Stimulated activated CD4-positive, alpha-beta T cell treated with anti-CD3 and anti-CD28 coated beads, Interleukin-12 subunit alpha, Interleukin-12 subunit beta, amount 100 ng/mL, for 4 hours (primary cell): ENCODE measurements at regions not wholly inside any gene's neighbourhood (a gene's known extent, or its start where the extent isn't known, plus 50 kb on each side); places are given as distances from the start of the nearest gene placed in this dataset.
"Not testable (repeated sequence)": the region's sequence is repeated elsewhere in the genome, so short reads cannot be mapped to it uniquely, and the experiment has no call there.

Source experiments
- DNase-seq: peaks from one replicate; pipeline ENCODE4 v3.0.0-alpha.2; 2020

DNA sequence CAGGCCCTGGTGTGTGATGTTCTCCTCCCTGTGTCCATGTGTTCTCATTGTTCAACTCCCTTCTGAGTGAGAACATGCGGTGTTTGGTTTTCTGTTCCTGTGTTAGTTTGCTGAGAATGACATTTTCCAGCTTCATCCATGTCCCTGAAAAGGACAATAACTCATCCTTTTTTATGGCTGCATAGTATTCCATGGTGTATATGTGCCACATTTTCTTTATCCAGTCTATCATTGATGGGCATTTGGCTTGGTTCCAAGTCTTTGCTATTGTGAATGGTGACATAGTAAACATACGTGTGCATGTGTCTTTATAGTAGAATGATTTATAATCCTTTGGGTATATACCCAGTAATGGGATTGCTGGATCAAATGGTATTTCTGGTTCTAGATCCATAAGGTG, 964.6 kb upstream of the CITED2 start:
- DNase-seq: not testable (repeated sequence)

DNA sequence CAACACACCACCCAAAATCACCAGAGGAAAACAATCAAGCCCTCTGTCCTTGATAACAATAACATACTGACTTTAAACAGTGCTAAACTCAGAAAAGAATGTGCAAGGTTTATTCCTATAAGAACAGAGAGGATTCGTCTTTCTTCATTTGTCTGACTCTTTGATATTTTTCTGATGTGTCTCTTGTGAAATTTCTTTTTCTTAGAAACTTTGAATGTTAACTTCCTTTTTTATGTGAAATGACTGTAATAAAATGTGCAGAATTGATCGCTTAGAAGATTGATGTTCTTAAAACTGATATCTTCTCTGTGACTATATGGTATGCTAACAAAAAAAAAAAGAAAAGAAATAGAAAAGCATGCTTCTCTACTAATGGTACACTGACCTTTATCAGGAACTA, 947.4 kb upstream of the CITED2 start:
- no peak for DNase-seq

DNA sequence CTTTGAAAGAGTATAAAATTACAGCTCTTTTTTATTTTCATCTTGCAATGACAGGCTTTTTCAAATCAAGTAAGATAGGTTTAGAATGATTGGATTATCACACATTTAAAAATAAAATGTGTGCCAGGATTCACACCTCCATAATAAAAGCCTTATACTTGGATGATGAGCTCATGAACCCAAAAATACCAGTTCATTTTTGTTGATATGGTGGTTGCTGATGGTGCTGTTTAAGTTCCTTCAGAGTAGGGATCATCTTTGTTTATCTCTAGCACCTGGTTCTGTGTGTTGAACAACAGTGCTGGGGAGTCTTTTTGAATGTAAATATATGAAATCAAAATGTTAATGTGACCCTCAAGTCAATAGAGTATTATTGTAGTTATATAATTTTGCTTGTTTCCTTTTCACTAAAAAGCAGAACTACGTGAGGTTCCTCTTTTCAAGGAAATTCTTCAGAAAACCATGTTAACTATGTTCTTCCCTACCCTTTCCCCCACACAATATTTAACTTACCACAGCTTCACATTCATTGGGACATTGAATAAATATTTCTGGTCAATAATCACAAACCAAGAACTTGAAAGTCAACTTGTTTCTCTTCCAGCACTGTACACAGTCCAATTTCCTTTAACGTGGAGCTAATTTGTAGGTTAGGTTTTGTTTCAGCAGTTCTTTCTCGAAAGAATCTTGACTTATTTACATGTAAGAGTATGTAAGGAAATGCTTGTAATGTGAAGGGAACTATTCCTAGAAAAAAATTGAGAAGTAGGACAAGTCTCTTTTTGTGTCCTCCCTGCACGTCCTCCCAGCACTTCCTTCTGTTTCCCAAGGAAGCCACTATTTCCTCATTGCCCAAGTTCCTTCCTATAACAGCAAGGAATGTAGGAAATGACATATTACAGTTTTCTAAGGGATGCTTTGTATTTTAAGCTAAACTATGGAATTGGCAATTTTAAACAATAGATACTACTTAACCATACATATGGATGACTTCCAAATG, 945.9 kb upstream of the CITED2 start:
- DNase-seq: no peak

DNA sequence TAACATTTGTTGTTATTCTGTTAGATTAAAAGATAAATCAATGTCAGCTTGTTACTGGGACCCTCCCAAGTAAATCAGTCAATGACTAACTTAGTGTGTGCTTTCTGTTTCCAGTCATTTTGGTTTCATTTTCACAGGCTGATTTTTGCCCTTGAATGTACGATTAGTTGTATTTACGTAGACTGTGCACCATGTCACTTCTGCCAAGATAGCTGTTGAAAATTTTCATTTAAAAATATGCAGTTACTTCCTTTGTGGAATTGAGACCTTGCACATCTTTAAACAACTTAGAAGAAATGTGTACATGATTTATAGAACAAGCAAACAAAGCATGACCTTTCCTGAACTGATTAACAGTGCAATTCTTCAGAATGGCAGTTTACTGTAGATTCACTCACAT, 944.8 kb upstream of the CITED2 start:
- no peak for DNase-seq

GRCh38 chr6:140318408-140318807, 944.0 kb upstream of the CITED2 start:
- DNase-seq: no peak

DNA sequence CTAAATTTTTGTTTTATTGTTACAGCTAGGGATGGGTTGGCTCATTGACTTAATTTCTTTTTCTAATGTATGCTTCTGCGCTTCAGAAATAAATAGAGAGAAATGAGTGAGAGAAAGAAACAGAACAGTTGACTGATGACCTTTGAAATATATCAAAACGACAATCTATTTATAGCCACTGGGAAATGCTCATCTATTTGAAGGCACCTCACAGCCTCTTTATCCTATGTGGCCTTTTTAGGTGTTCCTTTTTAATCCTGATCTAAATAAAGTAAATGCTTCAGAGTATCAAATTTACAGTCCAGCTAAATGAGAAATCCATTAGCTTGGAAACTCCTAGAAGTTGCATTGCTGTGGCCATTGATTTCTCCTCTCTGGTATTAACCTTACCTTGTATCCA, 943.5 kb upstream of the CITED2 start:
- no peak for DNase-seq

DNA sequence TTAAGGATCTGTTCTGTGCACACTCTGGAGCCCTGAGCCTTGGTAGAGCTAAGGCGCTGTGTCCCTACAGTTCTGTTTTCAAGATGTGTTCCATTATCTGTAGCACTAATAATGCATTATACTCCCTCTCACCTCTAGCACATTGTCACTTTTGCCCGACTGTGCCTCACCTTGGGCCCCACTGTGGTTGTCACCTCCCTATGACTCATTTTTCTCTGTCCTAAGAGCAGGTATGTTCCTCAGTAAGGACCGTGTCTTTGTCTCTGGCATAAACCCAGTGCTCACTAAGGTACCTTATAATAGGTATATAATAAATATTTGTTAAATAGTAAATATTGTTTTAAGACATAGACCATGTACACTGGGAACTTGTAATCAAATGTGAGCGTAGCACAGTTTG, 942.5 kb upstream of the CITED2 start:
- no peak for DNase-seq

GRCh38 chr6:140314682-140315081, 940.2 kb upstream of the CITED2 start:
- DNase-seq: no peak

DNA sequence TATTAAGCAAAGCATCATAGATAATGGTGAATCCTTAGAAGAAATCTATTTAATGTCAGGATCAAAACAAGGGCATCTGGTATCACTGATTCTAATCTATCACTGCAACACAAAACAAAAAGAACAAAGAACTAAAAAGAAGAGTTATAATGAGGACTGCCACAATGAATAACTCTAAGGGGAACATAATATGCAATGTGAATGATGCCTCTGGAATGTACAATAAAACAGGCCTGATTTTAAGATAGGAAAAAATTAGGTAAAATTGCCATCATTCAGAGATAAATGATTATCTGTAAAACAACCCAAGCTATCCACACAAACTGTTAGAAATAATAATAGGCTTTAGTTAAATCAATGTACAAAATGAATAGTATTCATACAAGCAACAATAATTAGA, 936.7 kb upstream of the CITED2 start:
- DNase-seq: no peak

DNA sequence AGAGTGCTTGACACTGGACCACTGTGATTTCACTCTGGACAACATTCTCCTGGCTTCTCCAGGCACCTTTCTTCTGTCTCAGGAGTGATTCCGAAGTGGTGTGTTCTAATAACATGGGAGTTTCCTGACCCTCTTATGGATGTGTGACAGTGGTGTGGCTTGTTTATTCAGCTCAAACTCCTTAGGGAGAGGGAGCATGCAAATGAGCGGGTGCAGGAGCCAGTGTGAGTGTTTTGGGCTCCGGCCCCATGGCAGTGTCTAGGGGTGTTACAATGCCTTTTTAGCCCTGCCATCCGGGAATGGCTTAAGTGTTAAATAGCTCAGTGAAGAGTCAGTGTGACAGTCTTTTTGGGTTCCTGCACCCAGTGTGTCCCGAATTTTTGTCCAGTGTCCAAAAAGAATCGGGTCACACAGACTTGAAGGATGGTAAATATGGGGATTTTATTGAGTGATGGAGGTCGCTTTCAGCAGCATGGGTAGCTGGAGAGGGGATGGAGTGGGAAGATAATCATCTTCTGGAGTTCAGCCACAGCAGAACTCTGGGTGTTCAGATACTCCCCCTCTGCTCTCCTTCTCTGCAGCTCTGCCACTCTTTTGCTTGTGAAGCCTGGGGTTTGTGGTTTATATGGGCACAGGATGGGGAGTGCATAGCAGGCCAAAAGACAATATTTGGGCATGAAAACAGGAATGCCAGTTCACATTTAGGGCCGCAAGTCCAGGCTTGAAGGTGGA, 928.9 kb upstream of the CITED2 start:
- no peak for DNase-seq

DNA sequence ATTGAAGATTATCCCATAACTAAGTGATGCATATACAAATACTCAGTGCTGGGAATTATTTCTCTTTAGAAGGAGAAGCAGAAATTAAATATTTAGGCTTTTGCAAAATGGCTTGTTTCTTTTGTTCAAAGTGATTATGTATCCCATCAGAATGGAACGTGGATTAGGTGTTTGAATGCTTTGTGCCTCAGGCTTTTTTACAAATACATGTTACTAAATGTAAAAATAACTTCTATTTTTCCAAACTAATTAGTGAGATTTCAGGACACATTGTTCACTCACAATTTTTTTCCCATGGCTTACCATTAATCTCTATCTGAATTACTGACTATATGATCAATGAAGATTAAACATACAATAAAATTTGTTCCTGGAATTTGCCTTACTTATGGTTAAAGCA, 925.9 kb upstream of the CITED2 start:
- no peak for DNase-seq

GRCh38 chr6:140289186-140289585, 914.7 kb upstream of the CITED2 start:
- no peak for DNase-seq

DNA sequence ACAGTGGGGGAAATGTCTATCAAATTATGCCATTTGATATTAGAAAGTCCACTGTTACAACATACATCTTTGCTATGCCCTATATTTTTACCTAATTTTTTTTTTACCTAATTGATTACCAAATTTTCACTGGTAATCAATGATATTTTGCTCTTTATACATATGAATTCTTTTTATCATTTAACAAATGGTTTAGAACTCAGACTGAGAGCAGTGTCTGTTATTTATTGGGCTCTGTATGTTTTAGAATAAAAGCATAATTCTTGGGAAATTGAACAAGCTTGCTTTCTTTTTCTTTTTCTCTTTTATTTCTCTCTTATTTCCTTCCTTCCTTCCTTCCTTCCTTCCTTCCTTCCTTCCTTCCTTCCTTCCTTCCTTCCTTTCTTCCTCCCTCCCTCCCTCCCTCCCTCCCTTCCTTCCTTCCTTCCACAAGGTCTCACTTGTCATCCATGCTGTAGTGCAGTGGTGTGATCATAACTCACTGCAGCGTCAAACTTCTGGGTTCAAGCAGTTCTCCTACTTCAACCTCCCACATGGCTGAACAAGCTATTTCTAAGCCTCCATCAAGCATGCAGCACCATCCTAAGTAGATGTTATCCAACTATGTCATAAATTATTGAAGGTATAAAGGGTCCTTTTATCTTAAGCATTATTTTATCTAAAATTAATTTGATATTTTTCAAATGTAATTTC, 911.7 kb upstream of the CITED2 start:
- no peak for DNase-seq

DNA sequence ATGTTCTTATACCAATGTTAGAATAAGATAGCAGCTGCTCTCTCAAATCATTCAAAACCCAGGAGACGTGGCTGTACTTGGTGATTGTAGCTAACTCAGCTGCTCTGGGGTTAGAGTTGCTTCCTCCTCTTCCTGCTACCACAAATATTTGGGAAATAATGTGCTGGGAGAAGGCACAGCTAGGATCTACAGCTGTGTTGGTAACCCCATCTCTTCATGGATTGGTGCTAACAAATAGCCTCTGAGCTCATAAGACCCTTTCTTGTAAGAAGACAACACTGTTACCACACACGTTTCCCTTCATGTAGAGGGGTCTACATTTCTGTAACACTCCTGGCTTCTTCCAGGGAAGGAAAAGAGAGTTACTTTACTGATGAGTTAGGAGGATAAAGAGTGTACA, 911.0 kb upstream of the CITED2 start:
- no peak for DNase-seq

- DNase-seq: no peak
These were observed 910.4 kb upstream of the CITED2 start for GRCh38 chr6:140284871-140285270.

- no peak for DNase-seq
These were observed 908.7 kb upstream of the CITED2 start for GRCh38 chr6:140283197-140283596.

DNA sequence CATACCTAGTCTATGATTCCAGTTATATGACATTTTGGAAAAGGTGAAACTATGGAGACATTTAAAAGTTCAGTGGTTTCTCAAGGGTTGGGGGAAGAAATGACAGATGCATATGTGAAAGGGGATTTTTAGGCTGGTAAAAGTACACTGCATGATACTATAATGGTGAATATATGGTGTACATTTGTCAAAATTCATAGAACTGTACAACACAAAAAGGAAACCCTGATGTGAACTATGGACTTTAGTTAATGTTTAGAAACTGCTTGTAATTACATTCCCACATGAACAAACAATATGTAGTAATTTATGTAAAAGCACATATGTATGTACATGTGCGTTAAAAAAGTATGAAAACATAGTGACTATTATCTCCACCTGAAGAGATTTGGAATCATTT, 907.3 kb upstream of the CITED2 start:
- DNase-seq: no peak

DNA sequence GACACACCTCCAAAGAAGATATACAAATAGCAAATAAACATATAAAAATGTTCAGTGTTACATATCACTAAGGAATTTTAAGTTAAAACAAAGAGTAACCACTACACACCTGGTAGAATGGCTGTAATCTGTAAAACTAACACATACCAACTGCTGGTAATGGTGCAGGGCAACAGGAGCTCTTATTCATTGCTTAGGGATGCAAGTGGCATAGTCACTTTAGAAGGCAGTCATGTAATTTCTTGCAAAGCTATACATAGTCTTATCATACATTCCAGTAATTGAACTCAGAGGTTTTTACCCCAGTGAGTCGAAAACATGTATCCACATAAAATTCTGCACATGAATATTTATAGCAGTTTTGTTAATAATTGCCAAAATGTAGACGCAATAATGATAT, 906.8 kb upstream of the CITED2 start:
- DNase-seq: no peak

DNA sequence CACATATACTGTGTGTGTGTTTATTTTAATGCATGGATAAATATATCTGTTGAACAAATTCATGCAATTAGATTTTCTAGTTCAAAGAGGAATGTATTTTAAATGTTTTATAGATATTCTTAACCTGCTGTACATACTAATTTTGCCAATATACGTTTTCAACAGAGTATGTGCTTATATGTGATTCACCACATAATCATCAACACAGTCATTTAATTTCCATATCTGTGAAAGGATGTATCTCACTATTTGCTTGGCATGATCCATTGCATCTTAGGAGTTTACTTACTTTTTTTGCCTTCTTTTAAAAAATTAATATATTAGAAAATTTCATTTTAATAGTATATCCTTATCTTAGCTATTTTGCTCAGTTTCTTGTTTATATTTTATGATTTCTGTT, 902.3 kb upstream of the CITED2 start:
- no peak for DNase-seq

GRCh38 chr6:140276133-140276532, 901.7 kb upstream of the CITED2 start:
- DNase-seq: no peak

DNA sequence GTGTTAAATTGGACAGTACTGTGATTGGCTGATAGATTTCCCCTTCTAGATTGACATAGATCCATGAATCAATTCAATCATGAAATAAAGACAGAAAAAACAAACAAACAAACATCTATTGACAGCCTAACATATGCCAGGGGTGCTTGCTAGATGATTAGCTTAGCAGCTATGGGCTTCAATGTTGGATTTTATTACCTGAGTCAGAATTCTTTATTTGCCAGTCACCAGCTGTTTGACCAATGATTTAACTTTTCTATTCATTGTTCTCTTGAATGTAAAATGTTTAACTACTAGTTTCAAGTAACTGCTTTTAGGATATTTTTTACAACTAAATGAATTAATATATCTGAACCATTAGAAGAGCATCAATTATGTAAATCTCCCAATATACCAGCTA, 901.3 kb upstream of the CITED2 start:
- DNase-seq: no peak

GRCh38 chr6:140274548-140274947, 900.1 kb upstream of the CITED2 start:
- DNase-seq: no peak

- no peak for DNase-seq
These were observed 897.4 kb upstream of the CITED2 start for GRCh38 chr6:140271759-140272377.
